Caco-2 (cell line): ENCODE measurements at regions not wholly inside any gene's neighbourhood (a gene's known extent, or its start where the extent isn't known, plus 50 kb on each side); places are given as distances from the start of the nearest gene placed in this dataset.

Experiments
- BruUV-seq: library from RNA; stranded (reverse); fragments of 400-500 nt; replicated peaks from 2 replicates; lab custom pipeline; 2021; lab: Mats Ljungman, UMichigan
- CTCF ChIA-PET: fragments of 300-600 bp; sonication (Branson Sonifier 250); formaldehyde crosslinking; loops from one replicate; lab custom pipeline; 2022; ENCODE audit warnings: antibody characterized with exemption; lab: Charles Lee
- POLR2A ChIA-PET: fragments of 300-600 bp; sonication (Branson Sonifier 250); formaldehyde crosslinking; loops from one replicate; lab custom pipeline; 2022; ENCODE audit warnings: antibody characterized with exemption; lab: Charles Lee
- DNase-seq, 2 experiments: peaks; one replicate each; pipeline versions ENCODE4 v3.0.0 to v3.0.0-alpha.2; 2020 to 2022
- H3K27me3 ChIP-seq: replicated peaks from 2 replicates; pipeline ENCODE4 v1.6.0; 2011; ENCODE audit warnings: low read length; ENCODE audit not compliant: control insufficient read depth, insufficient read depth
- H3K36me3 ChIP-seq: 2 replicates; pipeline ENCODE4 v1.5.1; 2011; ENCODE audit warnings: low read length; ENCODE audit not compliant: control insufficient read depth, insufficient read depth
- H3K4me1 ChIP-seq: fragments of 250-450 bp; sonication (Bioruptor Pico); 2 replicates; pipeline ENCODE4 v1.5.1; 2020; ENCODE audit warnings: mild to moderate bottlenecking
- H3K4me3 ChIP-seq: 2 replicates; pipeline ENCODE4 v1.5.1; 2011; ENCODE audit warnings: low read depth, mild to moderate bottlenecking, control low read depth, low read length
- H3K9me3 ChIP-seq: fragments of 250-450 bp; sonication (Bioruptor Pico); 2 replicates; pipeline ENCODE4 v1.5.1; 2020; ENCODE audit warnings: mild to moderate bottlenecking, moderate library complexity
- H3K27ac Mint-ChIP-seq: one replicate; pipeline ENCODE4 v1.8.0; 2022; ENCODE audit warnings: mixed read lengths; ENCODE audit not compliant: unreplicated experiment
- H3K27me3 Mint-ChIP-seq: one replicate; pipeline ENCODE4 v1.8.0; 2022; ENCODE audit warnings: mixed read lengths; ENCODE audit not compliant: insufficient read depth, unreplicated experiment
- H3K36me3 Mint-ChIP-seq: one replicate; pipeline ENCODE4 v1.8.0; 2022; ENCODE audit warnings: mild to moderate bottlenecking, mixed read lengths; ENCODE audit not compliant: insufficient read depth, unreplicated experiment
- H3K4me1 Mint-ChIP-seq: one replicate; pipeline ENCODE4 v1.8.0; 2022; ENCODE audit warnings: low read depth, mixed read lengths; ENCODE audit not compliant: unreplicated experiment
- H3K4me3 Mint-ChIP-seq: one replicate; pipeline ENCODE4 v1.8.0; 2022; ENCODE audit warnings: mild to moderate bottlenecking, moderate library complexity, mixed read lengths; ENCODE audit not compliant: unreplicated experiment
- H3K9me3 Mint-ChIP-seq: one replicate; pipeline ENCODE4 v1.8.0; 2022; ENCODE audit warnings: mixed read lengths; ENCODE audit not compliant: unreplicated experiment
- intact Hi-C: fragments of 100-400 bp; cut with micrococcal nuclease; formaldehyde crosslinking; loops from one replicate; pipeline ENCODE4 v1.10.0; 2022; ENCODE audit not compliant: unreplicated experiment
- TF ChIP-seq, protein P1 (sequence below), 2 experiments: fragments of 200-600 bp in 1 of 2; IDR thresholded peaks; 1 replicate in 1 of 2; 2 replicates in 1 of 2; pipeline versions ENCODE4 v1.5.1 to v1.8.0; 2011 to 2022; ENCODE audit warnings: antibody characterized with exemption in 1 of 2, control low read depth in 1 of 2, inconsistent platforms in 1 of 2, low read depth in 1 of 2, low read length in 1 of 2, mild to moderate bottlenecking in 1 of 2, moderate library complexity in 1 of 2; ENCODE audit not compliant: insufficient read depth in 1 of 2, severe bottlenecking in 1 of 2, unreplicated experiment in 1 of 2

DNA sequence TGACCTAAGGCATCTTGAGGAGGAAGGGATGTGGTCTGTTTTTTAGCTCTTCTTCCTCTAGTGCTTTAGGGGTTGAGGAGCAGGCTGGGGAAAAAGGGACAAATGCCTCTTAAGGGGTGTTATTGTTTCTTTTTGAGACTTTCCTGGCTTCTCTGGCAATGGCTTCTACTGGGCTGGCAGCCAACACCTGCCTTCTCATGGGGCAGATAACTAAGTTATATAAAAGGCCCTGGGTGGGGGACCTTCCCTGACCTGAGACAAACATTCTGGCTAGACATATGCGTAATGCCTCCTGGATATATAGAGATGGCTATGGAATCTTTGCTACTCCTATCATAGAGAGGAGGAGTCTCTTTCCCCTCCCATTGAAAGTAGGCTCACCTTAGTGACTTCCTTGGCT lies 179.2 kb upstream of the PROK2 start:
- ChIA-PET POLR2A (interaction anchor here (0.6 kb wide), 1 partner anchor 137 kb away, joined by 5 read pairs; no protein-coding TSS in a partner anchor), CTCF (no interaction called here)
- peaks cover 21% of the 10 kb centered on the region for H3K27me3 Mint-ChIP-seq
- no peaks in the 10 kb centered on the region for H3K36me3 ChIP-seq
- H3K4me1 Mint-ChIP-seq: no peaks in the 10 kb centered on the region
- H3K9me3 ChIP-seq: no peaks in the 10 kb centered on the region
- H3K4me3 ChIP-seq: no peak overlapping the region
- TF ChIP-seq, protein P1, sequence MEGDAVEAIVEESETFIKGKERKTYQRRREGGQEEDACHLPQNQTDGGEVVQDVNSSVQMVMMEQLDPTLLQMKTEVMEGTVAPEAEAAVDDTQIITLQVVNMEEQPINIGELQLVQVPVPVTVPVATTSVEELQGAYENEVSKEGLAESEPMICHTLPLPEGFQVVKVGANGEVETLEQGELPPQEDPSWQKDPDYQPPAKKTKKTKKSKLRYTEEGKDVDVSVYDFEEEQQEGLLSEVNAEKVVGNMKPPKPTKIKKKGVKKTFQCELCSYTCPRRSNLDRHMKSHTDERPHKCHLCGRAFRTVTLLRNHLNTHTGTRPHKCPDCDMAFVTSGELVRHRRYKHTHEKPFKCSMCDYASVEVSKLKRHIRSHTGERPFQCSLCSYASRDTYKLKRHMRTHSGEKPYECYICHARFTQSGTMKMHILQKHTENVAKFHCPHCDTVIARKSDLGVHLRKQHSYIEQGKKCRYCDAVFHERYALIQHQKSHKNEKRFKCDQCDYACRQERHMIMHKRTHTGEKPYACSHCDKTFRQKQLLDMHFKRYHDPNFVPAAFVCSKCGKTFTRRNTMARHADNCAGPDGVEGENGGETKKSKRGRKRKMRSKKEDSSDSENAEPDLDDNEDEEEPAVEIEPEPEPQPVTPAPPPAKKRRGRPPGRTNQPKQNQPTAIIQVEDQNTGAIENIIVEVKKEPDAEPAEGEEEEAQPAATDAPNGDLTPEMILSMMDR (IDR thresholded peaks at IDR 0.05; ENCODE audit: insufficient read depth in 1 of 2, low read depth in 1 of 2, low read length in 1 of 2, severe bottlenecking in 1 of 2, unreplicated experiment in 1 of 2): no peak
- no peaks in the 10 kb centered on the region for H3K27me3 ChIP-seq
- intact Hi-C loops: no loop called here
- no peak overlapping the region for H3K4me3 Mint-ChIP-seq
- DNase-seq: no peak
- no TSS peak for BruUV-seq
- no peaks in the 10 kb centered on the region for H3K9me3 Mint-ChIP-seq
- H3K27ac Mint-ChIP-seq: no peak overlapping the region
- no peaks in the 10 kb centered on the region for H3K4me1 ChIP-seq
- no peaks in the 10 kb centered on the region for H3K36me3 Mint-ChIP-seq

DNA sequence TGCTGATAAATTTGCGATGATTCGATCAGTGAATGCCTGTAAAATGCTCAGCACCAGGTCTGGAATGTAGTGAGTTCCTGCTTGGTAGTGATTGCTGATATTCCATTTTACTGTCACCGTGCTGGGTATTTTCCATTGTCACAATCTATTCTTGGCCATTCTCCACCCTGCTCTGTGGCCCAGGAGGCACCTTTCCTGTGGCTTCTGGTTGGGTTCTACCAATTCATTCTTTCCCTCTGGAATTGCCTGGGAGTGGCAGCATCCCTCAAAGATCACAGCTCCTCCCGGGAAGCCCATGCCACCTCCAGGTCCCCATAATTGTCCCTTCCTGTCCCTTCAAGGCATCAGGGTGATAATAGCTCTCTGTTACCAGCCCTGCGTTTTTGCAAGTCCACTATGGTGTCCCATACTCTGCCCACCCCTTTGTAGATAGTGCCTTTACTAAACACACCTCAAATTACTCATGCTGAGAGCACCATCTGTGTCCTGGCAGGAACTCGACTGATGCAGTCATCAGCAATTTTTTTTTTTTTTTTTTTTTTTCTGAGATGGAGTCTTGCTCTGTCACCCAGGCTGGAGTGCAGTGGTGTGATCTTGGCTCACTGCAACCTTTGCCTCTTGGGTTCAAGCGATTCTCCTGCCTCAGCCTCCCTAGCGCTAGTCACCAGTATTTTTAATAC lies 177.8 kb upstream of the PROK2 start:
- intact Hi-C loops: no loop called here
- no peaks in the 10 kb centered on the region for H3K9me3 Mint-ChIP-seq
- H3K27ac Mint-ChIP-seq: no peak overlapping the region
- peaks cover 21% of the 10 kb centered on the region for H3K27me3 Mint-ChIP-seq
- no peak overlapping the region for H3K4me3 ChIP-seq
- H3K27me3 ChIP-seq: no peaks in the 10 kb centered on the region
- ChIA-PET CTCF (no interaction called here), POLR2A (no interaction called here)
- H3K9me3 ChIP-seq: no peaks in the 10 kb centered on the region
- no peaks in the 10 kb centered on the region for H3K4me1 Mint-ChIP-seq
- no peak overlapping the region for H3K4me3 Mint-ChIP-seq
- no peaks in the 10 kb centered on the region for H3K36me3 ChIP-seq
- H3K36me3 Mint-ChIP-seq: no peaks in the 10 kb centered on the region
- no TSS peak for BruUV-seq
- no peak for DNase-seq
- H3K4me1 ChIP-seq: no peaks in the 10 kb centered on the region
- TF ChIP-seq, protein P1 (IDR thresholded peaks at IDR 0.05; ENCODE audit: insufficient read depth in 1 of 2, low read depth in 1 of 2, low read length in 1 of 2, severe bottlenecking in 1 of 2, unreplicated experiment in 1 of 2): no peak

DNA sequence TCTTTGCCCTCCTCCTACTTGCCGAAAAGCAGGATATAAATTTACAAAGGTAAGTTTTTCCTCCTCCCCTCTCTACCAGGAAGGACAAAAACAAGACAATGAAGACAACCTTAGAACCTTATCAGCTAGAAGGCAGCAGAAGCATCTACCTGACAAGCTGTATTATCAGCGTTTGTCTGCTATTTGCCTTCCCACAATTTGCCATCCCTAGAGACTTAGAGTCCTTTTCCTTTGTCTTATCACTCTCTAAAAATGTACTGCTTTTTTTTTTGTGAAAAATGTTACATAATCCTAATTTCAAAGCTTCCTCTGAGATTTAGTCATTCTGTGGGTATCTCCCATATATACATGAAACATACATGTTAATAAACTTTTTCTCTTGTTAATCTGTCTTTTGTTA lies 176.9 kb upstream of the PROK2 start:
- no peaks in the 10 kb centered on the region for H3K9me3 ChIP-seq
- no peaks in the 10 kb centered on the region for H3K27me3 ChIP-seq
- CTCF ChIA-PET: interaction anchor here (1.0 kb wide), 1 partner anchor 86 kb away, joined by 3 read pairs; no protein-coding TSS in a partner anchor
- intact Hi-C loops: no loop called here
- POLR2A ChIA-PET: no interaction called here
- H3K9me3 Mint-ChIP-seq: no peaks in the 10 kb centered on the region
- H3K4me1 ChIP-seq: no peaks in the 10 kb centered on the region
- H3K36me3 ChIP-seq: no peaks in the 10 kb centered on the region
- H3K27ac Mint-ChIP-seq: no peak overlapping the region
- H3K4me1 Mint-ChIP-seq: no peaks in the 10 kb centered on the region
- H3K4me3 ChIP-seq: no peak overlapping the region
- H3K4me3 Mint-ChIP-seq: no peak overlapping the region
- TF ChIP-seq, protein P1 (IDR thresholded peaks at IDR 0.05; ENCODE audit: insufficient read depth in 1 of 2, low read depth in 1 of 2, low read length in 1 of 2, severe bottlenecking in 1 of 2, unreplicated experiment in 1 of 2): no peak
- H3K27me3 Mint-ChIP-seq: peaks cover 19% of the 10 kb centered on the region
- no peaks in the 10 kb centered on the region for H3K36me3 Mint-ChIP-seq
- BruUV-seq: no TSS peak
- DNase-seq: no peak
